ENCODE measurements at regions not wholly inside any gene's neighbourhood (a gene's known extent, or its start where the extent isn't known, plus 50 kb on each side); places are given as distances from the start of the nearest gene placed in this dataset.

- DNase-seq, result no peak
Observed at GRCh38 chr1:38274974-38275373, 228.4 kb upstream of the POU3F1 start.

GRCh38 chr1:38273196-38273804 lies 226.7 kb upstream of the POU3F1 start:
- no peak for DNase-seq

GRCh38 chr1:38272515-38272914 lies 225.9 kb upstream of the POU3F1 start:
- no peak for DNase-seq

GRCh38 chr1:38270849-38271633 lies 224.4 kb upstream of the POU3F1 start:
- DNase-seq, result no peak

- DNase-seq, result no peak
Observed at GRCh38 chr1:38269923-38270848, 223.6 kb upstream of the POU3F1 start.

GRCh38 chr1:38268226-38268625 lies 221.6 kb upstream of the POU3F1 start:
- no peak for DNase-seq

GRCh38 chr1:38267037-38268036 lies 220.7 kb upstream of the POU3F1 start:
- DNase-seq, result no peak

GRCh38 chr1:38266197-38266520 lies 219.6 kb upstream of the POU3F1 start:
- no peak for DNase-seq

- no peak for DNase-seq
Observed at GRCh38 chr1:38265293-38266196, 219.0 kb upstream of the POU3F1 start.

- DNase-seq, result no peak
Observed at GRCh38 chr1:38263438-38263837, 216.8 kb upstream of the POU3F1 start.

GRCh38 chr1:38261574-38261973 lies 215.0 kb upstream of the POU3F1 start:
- no peak for DNase-seq

- DNase-seq, result no peak
Observed at GRCh38 chr1:38258085-38258627, 211.6 kb upstream of the POU3F1 start.

- no peak for DNase-seq
Observed at GRCh38 chr1:38257374-38257773, 210.8 kb upstream of the POU3F1 start.

GRCh38 chr1:38256072-38256471 lies 209.5 kb upstream of the POU3F1 start:
- DNase-seq, result no peak

- DNase-seq, result no peak
Observed at GRCh38 chr1:38253314-38253713, 206.7 kb upstream of the POU3F1 start.

- DNase-seq, result no peak
Observed at GRCh38 chr1:38250356-38250755, 203.8 kb upstream of the POU3F1 start.

GRCh38 chr1:38249001-38249400 lies 202.4 kb upstream of the POU3F1 start:
- DNase-seq, result no peak

- no peak for DNase-seq
Observed at GRCh38 chr1:38246955-38247952, 200.7 kb upstream of the POU3F1 start.

- DNase-seq, result no peak
Observed at GRCh38 chr1:38244218-38244845, 197.7 kb upstream of the POU3F1 start.
